ENCODE measurements at regions not wholly inside any gene's neighbourhood (a gene's known extent, or its start where the extent isn't known, plus 50 kb on each side); places are given as distances from the start of the nearest gene placed in this dataset.

DNA sequence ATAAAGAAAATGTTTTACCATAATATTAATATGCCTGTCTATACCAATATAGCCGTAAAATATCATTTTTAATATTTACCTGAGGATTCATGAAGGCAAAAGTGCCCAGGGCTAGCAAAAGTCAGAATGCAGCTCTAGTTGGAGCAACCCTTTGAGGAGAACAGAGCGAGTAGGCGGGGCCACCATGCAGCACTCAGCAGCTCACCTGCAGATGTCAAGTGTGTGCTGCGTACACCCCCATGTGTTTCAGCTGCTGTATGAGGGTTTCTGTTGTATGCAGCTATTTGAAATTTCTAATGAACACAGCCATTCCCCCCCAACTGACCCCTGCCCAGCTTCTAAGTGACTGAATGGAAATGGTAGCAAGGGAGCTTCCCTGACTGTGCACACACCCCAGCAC, 508.0 kb downstream of the QKI start:
- Histone ChIP-seq H3K27ac (no peak overlapping the region), H3K36me3 (ENCODE audit: insufficient read depth, low read length) (no peaks in the 10 kb centered on the region), H3K4me3 (no peak overlapping the region), H3K9ac (ENCODE audit: insufficient read length) (no peak overlapping the region), H3K9me3 (ENCODE audit: low read depth, low read length) (no peaks in the 10 kb centered on the region)
- DNase-seq (ENCODE audit: low read depth, low spot score): no peak
- no peak for TF ChIP-seq EZH2 (IDR thresholded peaks at IDR 0.05)
- no peak for TF ChIP-seq FOXP2 (optimal IDR thresholded peaks at IDR 0.05; ENCODE audit: control extremely low read depth, extremely low read length, insufficient read depth)
- TF ChIP-seq POLR2AphosphoS5 (IDR thresholded peaks at IDR 0.05; ENCODE audit: borderline replicate concordance, low read depth, low read length): no peak

GRCh38 chr6:163919652-163920051, 505.1 kb downstream of the QKI start:
- TF ChIP-seq FOXP2 (optimal IDR thresholded peaks at IDR 0.05; ENCODE audit: control extremely low read depth, extremely low read length, insufficient read depth) (no peak), POLR2AphosphoS5 (IDR thresholded peaks at IDR 0.05; ENCODE audit: borderline replicate concordance, low read depth, low read length) (no peak), EZH2 (IDR thresholded peaks at IDR 0.05) (no peak)
- H3K27ac ChIP-seq: no peak overlapping the region
- no peak for DNase-seq (ENCODE audit: low read depth, low spot score)
- H3K36me3 ChIP-seq (ENCODE audit: insufficient read depth, low read length): no peaks in the 10 kb centered on the region
- H3K9me3 ChIP-seq (ENCODE audit: low read depth, low read length): no peaks in the 10 kb centered on the region
- H3K9ac ChIP-seq (ENCODE audit: insufficient read length): no peak overlapping the region
- H3K4me3 ChIP-seq: no peak overlapping the region

DNA sequence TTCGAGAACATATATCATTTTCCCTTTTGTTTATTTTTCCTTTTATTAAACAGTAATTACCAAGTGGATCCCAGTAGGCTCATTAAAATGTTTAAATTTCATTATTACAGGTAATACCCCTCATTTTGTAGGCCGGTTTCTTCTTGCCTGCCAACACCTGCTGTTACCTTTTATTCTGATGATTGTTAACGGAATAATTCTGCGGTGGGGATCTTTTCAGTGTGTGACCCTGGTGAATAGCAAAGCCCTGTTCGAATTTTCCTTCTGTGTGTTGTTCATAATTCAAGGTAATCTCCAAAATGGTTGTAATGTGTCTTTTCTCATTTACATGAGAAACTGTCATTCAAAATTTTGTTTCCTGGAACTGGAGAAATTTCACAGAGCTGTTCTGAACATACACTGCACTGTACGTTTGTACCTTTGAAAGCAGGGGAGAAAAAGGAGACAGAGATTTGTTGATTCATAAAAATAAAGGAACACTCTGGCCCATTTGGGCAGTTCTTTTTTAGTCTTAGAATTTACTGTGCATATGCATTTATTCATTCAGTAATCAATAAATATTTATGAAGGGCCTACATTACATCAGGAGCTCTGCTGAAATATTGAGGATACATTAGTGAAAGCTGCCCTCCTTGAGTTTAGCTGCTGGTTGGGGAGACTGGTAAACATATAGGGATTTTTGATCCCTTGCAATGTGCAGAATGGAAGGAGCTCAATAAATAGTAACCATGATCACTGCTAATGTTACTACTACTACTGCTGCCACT, 502.0 kb downstream of the QKI start:
- DNase-seq (ENCODE audit: low read depth, low spot score): no peak
- H3K9ac ChIP-seq (ENCODE audit: insufficient read length): no peak overlapping the region
- TF ChIP-seq FOXP2 (optimal IDR thresholded peaks at IDR 0.05; ENCODE audit: control extremely low read depth, extremely low read length, insufficient read depth): no peak
- TF ChIP-seq POLR2AphosphoS5 (IDR thresholded peaks at IDR 0.05; ENCODE audit: borderline replicate concordance, low read depth, low read length): no peak
- TF ChIP-seq EZH2 (IDR thresholded peaks at IDR 0.05): no peak
- H3K4me3 ChIP-seq: no peak overlapping the region
- no peak overlapping the region for H3K27ac ChIP-seq
- no peaks in the 10 kb centered on the region for H3K9me3 ChIP-seq (ENCODE audit: low read depth, low read length)
- no peaks in the 10 kb centered on the region for H3K36me3 ChIP-seq (ENCODE audit: insufficient read depth, low read length)

GRCh38 chr6:163915131-163915530, 500.6 kb downstream of the QKI start:
- TF ChIP-seq EZH2 (IDR thresholded peaks at IDR 0.05): no peak
- TF ChIP-seq POLR2AphosphoS5 (IDR thresholded peaks at IDR 0.05; ENCODE audit: borderline replicate concordance, low read depth, low read length): no peak
- no peak for TF ChIP-seq FOXP2 (optimal IDR thresholded peaks at IDR 0.05; ENCODE audit: control extremely low read depth, extremely low read length, insufficient read depth)
- Histone ChIP-seq H3K9ac (ENCODE audit: insufficient read length) (no peak overlapping the region), H3K27ac (no peak overlapping the region), H3K9me3 (ENCODE audit: low read depth, low read length) (no peaks in the 10 kb centered on the region), H3K4me3 (no peak overlapping the region), H3K36me3 (ENCODE audit: insufficient read depth, low read length) (no peaks in the 10 kb centered on the region)
- no peak for DNase-seq (ENCODE audit: low read depth, low spot score)

DNA sequence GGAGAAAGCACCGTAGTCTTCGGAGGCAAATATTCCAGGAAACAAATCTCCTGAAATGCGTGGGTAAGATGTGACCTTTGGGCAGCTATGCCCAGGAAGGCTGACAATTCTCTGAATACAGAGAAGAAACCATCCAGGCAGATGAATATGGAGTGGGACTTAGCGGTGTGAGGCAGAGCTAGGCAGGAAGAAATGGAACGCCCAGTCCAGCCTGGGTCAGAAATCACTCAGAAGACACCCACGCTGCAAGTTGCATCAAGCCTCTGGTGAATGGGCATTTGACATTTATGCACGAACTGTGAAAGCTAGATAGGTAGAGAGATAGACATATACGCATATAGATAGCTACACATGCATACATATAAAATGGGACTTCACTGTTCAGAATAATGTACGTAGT, 498.5 kb downstream of the QKI start:
- no peaks in the 10 kb centered on the region for H3K9me3 ChIP-seq (ENCODE audit: low read depth, low read length)
- H3K27ac ChIP-seq: no peak overlapping the region
- no peaks in the 10 kb centered on the region for H3K36me3 ChIP-seq (ENCODE audit: insufficient read depth, low read length)
- no peak for DNase-seq (ENCODE audit: low read depth, low spot score)
- no peak for TF ChIP-seq EZH2 (IDR thresholded peaks at IDR 0.05)
- no peak for TF ChIP-seq FOXP2 (optimal IDR thresholded peaks at IDR 0.05; ENCODE audit: control extremely low read depth, extremely low read length, insufficient read depth)
- no peak for TF ChIP-seq POLR2AphosphoS5 (IDR thresholded peaks at IDR 0.05; ENCODE audit: borderline replicate concordance, low read depth, low read length)
- no peak overlapping the region for H3K4me3 ChIP-seq
- H3K9ac ChIP-seq (ENCODE audit: insufficient read length): no peak overlapping the region

- Histone ChIP-seq H3K4me3 (no peak overlapping the region), H3K9me3 (ENCODE audit: low read depth, low read length) (no peaks in the 10 kb centered on the region), H3K9ac (ENCODE audit: insufficient read length) (no peak overlapping the region), H3K36me3 (ENCODE audit: insufficient read depth, low read length) (no peaks in the 10 kb centered on the region), H3K27ac (no peak overlapping the region)
- TF ChIP-seq FOXP2 (optimal IDR thresholded peaks at IDR 0.05; ENCODE audit: control extremely low read depth, extremely low read length, insufficient read depth) (no peak), POLR2AphosphoS5 (IDR thresholded peaks at IDR 0.05; ENCODE audit: borderline replicate concordance, low read depth, low read length) (no peak), EZH2 (IDR thresholded peaks at IDR 0.05) (no peak)
- DNase-seq (ENCODE audit: low read depth, low spot score): no peak
These were observed 491.6 kb downstream of the QKI start for GRCh38 chr6:163906006-163906710.

DNA sequence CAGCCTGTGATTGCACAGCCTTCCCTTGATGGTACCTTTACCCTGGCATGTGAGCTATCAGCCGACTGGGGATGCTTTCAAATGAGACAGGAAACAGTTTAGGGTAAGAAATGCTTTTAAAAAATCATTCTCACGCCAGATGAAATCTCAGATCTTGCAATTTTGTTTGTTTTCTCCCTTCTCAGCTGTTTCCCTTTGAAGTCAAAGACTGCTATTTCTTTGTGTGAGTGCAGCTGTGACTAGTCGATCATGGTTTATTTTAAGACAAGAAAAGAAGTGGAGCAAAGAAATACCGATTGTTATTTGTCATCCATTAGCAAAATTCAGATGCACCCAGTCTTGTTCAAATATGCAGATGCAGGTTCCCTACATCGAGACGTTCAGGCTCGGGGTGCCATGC, 489.7 kb downstream of the QKI start:
- Histone ChIP-seq H3K4me3 (no peak overlapping the region), H3K36me3 (ENCODE audit: insufficient read depth, low read length) (no peaks in the 10 kb centered on the region), H3K27ac (no peak overlapping the region), H3K9me3 (ENCODE audit: low read depth, low read length) (no peaks in the 10 kb centered on the region), H3K9ac (ENCODE audit: insufficient read length) (no peak overlapping the region)
- no peak for DNase-seq (ENCODE audit: low read depth, low spot score)
- TF ChIP-seq POLR2AphosphoS5 (IDR thresholded peaks at IDR 0.05; ENCODE audit: borderline replicate concordance, low read depth, low read length) (no peak), EZH2 (IDR thresholded peaks at IDR 0.05) (no peak), FOXP2 (optimal IDR thresholded peaks at IDR 0.05; ENCODE audit: control extremely low read depth, extremely low read length, insufficient read depth) (no peak)

DNA sequence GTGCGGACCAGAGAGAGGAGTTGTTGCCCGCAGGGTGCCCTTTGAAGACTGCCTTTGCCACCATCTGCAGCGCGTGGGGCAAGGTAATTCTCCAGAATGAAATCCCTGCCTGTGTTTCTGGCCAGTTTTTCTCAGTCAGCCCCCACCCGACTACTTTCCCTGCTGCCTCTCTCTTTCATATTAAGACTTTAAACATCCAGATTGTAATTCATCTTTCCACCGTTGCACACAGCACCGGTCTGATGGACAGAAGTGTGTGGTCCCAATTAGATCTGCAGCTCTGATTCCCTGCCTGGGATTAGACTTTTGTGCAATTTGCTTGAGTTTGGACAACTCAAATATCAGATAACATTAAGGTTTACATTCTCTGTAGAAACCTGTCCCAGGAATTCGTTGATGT, 489.0 kb downstream of the QKI start:
- DNase-seq (ENCODE audit: low read depth, low spot score): no peak
- H3K9me3 ChIP-seq (ENCODE audit: low read depth, low read length): no peaks in the 10 kb centered on the region
- H3K27ac ChIP-seq: no peak overlapping the region
- no peak overlapping the region for H3K9ac ChIP-seq (ENCODE audit: insufficient read length)
- H3K4me3 ChIP-seq: no peak overlapping the region
- no peaks in the 10 kb centered on the region for H3K36me3 ChIP-seq (ENCODE audit: insufficient read depth, low read length)
- TF ChIP-seq POLR2AphosphoS5 (IDR thresholded peaks at IDR 0.05; ENCODE audit: borderline replicate concordance, low read depth, low read length): no peak
